ENCODE measurements at regions not wholly inside any gene's neighbourhood (a gene's known extent, or its start where the extent isn't known, plus 50 kb on each side); places are given as distances from the start of the nearest gene placed in this dataset.

- TF ChIP-seq CTCF (IDR thresholded peaks at IDR 0.05) = no peak
- no peak for TF ChIP-seq POLR2AphosphoS5 (IDR thresholded peaks at IDR 0.05)
- no peak for TF ChIP-seq POLR2A (IDR thresholded peaks at IDR 0.05)
Observed at GRCh38 chr20:50272030-50272723, 81.5 kb downstream of the CEBPB start.

Measured in gastroesophageal sphincter (tissue), 3 donors.